ENCODE measurements at regions not wholly inside any gene's neighbourhood (a gene's known extent, or its start where the extent isn't known, plus 50 kb on each side); places are given as distances from the start of the nearest gene placed in this dataset.

DNA sequence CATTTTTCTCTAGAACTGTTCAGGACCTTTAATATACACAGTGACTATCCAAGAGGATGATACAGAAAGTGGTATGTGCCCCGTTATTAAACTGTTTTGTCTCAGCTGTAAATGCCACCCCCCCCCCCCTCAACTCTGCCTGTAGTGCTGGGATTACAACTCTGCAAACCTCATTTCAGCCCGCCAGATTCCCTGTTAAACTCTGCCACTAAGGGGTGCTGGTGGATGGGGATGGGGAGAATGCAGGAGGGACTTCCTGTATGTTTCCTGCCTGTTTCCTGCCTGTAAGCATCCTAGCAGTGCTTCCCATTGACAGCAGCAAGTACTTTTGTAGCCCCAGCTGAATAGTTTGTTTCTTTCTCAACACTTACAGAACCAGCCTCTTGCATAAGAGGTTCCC lies 301.7 kb upstream of the RORA start:
- Histone ChIP-seq H3K79me2 (ENCODE audit: insufficient read depth, low read length) (no peaks in the 10 kb centered on the region), H3K27ac (ENCODE audit: low read depth, low read length) (no peak overlapping the region), H2AFZ (ENCODE audit: low read depth, low read length, poor library complexity, severe bottlenecking) (no peak overlapping the region), H3K9me2 (ENCODE audit: insufficient read depth) (no peaks in the 10 kb centered on the region), H4K20me1 (ENCODE audit: insufficient read depth) (no peaks in the 10 kb centered on the region), H3K4me1 (ENCODE audit: control insufficient read depth in 1 of 2, insufficient read depth in 2 of 2, low read length in 2 of 2) (no peaks in the 10 kb centered on the region), H3K4me2 (ENCODE audit: low read length) (no peak overlapping the region), H3K9me3 (ENCODE audit: control insufficient read depth in 1 of 2, insufficient read depth in 1 of 2, low read depth in 1 of 2, low read length in 2 of 2) (no peaks in the 10 kb centered on the region; a peak in 1 of 4 replicates), H3K27me3 (ENCODE audit: insufficient read depth, low read length) (no peaks in the 10 kb centered on the region), H3K4me3 (replicated peaks in 1 of 2; ENCODE audit: low read depth in 1 of 2, low read length in 2 of 2) (no peak overlapping the region), H3K36me3 (ENCODE audit: control insufficient read depth in 1 of 2, insufficient read depth in 2 of 2, low read length in 2 of 2) (no peaks in the 10 kb centered on the region), H3K9ac (ENCODE audit: low read length) (no peak overlapping the region)
- intact Hi-C loops (cut with micrococcal nuclease): no loop called here
- ATAC-seq: no peak
- ChIA-PET CTCF (no interaction called here), RAD21 (ENCODE audit: low non-redundant PET in 1 of 2, low total read pairs in 2 of 2, uncharacterized antibody in 2 of 2, unreplicated experiment in 2 of 2) (no interaction called here), POLR2A (no interaction called here)
- no TSS peak for BruUV-seq (replicated peaks)
- DNase-seq (ENCODE audit: low read depth, low spot score): no peak
- no peak for TF ChIP-seq ELF1 (IDR thresholded peaks at IDR 0.05; ENCODE audit: borderline replicate concordance, low read depth)
- TF ChIP-seq EZH2 (IDR thresholded peaks at IDR 0.05): no peak
- TF ChIP-seq ZNF274 (IDR thresholded peaks at IDR 0.05; ENCODE audit: low read depth, low read length): no peak
- TF ChIP-seq CEBPB (IDR thresholded peaks at IDR 0.05; ENCODE audit: low read depth): no peak
- no peak for TF ChIP-seq ZFX (IDR thresholded peaks at IDR 0.05)
- no peak for TF ChIP-seq TCF7L2 (IDR thresholded peaks at IDR 0.05; ENCODE audit: borderline replicate concordance, extremely low read depth, insufficient read depth, insufficient read length)
- TF ChIP-seq, protein P1, sequence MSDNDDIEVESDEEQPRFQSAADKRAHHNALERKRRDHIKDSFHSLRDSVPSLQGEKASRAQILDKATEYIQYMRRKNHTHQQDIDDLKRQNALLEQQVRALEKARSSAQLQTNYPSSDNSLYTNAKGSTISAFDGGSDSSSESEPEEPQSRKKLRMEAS (IDR thresholded peaks at IDR 0.05): no peak
- TF ChIP-seq YY1 (IDR thresholded peaks at IDR 0.05; ENCODE audit: extremely low read depth, insufficient replicate concordance, low read depth, low read length): no peak
- TF ChIP-seq, protein P2, sequence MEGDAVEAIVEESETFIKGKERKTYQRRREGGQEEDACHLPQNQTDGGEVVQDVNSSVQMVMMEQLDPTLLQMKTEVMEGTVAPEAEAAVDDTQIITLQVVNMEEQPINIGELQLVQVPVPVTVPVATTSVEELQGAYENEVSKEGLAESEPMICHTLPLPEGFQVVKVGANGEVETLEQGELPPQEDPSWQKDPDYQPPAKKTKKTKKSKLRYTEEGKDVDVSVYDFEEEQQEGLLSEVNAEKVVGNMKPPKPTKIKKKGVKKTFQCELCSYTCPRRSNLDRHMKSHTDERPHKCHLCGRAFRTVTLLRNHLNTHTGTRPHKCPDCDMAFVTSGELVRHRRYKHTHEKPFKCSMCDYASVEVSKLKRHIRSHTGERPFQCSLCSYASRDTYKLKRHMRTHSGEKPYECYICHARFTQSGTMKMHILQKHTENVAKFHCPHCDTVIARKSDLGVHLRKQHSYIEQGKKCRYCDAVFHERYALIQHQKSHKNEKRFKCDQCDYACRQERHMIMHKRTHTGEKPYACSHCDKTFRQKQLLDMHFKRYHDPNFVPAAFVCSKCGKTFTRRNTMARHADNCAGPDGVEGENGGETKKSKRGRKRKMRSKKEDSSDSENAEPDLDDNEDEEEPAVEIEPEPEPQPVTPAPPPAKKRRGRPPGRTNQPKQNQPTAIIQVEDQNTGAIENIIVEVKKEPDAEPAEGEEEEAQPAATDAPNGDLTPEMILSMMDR (IDR thresholded peaks at IDR 0.05 in 2 of 3, conservative IDR thresholded peaks at IDR 0.05 in 1 of 3; ENCODE audit: borderline replicate concordance in 1 of 3, insufficient read depth in 1 of 3, low read depth in 2 of 3, low read length in 2 of 3): no peak
- TF ChIP-seq SIN3A (IDR thresholded peaks at IDR 0.05; ENCODE audit: low read depth): no peak
